ENCODE measurements at regions not wholly inside any gene's neighbourhood (a gene's known extent, or its start where the extent isn't known, plus 50 kb on each side); places are given as distances from the start of the nearest gene placed in this dataset.
A peak's percentile ranks its signal among the peaks of the same experiment; 100 is the strongest.

DNA sequence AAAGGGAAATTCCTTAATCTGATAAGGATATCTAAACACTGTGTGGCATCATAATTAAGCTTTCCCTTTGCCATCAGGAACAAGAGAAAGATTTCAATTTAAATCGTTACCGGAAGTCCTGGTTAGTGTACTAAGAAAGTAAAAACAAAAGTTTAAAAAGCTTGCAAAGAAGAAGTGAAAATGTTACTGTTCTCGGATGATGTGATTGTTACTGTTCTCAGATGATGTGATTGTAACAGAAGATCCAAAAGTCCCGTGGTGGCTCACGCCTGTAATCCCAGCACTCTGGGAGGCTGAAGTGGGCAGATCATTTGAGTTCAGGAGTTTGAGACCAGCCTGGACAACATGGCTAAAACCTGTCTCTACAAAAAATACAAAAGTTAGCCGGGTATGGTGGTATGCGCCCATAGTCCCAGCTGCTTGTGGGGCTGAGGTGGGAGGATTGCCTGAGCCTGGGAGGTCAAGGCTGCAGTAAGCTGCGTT is 62.5 kb downstream of the RGS12 start:
- ATAC-seq (replicated peaks in 1 of 2) (peak in 1 of 2 donors; percentile 47), DNase-seq (no peak)
- Mint-ChIP-seq H3K36me3 (ENCODE audit: insufficient read depth in 2 of 2) (peaks cover 2 to 5% of the 10 kb centered on the region in 2 donors), H3K4me1 (ENCODE audit: low read depth) (peaks cover 24% of the 10 kb centered on the region), H3K27me3 (ENCODE audit: low read depth) (no peaks in the 10 kb centered on the region), H3K4me3 (peak overlapping the region in 1 of 2 donors; percentile 61), H3K27ac (peak overlapping the region; percentile 57), H3K9me3 (peaks cover 2% of the 10 kb centered on the region in 2 donors)

DNA sequence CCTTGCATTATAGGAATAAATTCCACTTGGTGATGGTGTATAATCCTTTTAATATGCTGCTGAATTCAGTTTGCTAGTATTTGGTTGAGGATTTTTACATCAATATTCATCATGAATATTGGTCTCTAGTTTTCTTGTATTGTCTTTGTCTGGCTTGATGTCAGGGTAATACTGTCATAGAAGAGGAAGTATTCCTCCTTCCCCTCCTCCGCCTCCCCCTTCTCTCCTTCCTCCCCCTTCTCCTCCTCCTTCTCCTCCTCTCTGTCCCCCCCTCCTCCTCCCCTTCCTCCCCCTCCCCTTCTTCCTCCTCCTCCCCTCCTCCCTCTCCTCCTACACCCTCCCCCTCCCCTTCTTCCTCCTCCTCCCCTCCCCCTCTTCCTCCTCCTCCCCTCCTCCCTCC is 65.8 kb downstream of the RGS12 start:
- H3K27ac Mint-ChIP-seq: no peak overlapping the region
- no peaks in the 10 kb centered on the region for H3K9me3 Mint-ChIP-seq
- H3K36me3 Mint-ChIP-seq (ENCODE audit: insufficient read depth in 2 of 2): peaks cover 0 to 2% of the 10 kb centered on the region in 2 donors
- H3K27me3 Mint-ChIP-seq (ENCODE audit: low read depth): no peaks in the 10 kb centered on the region
- ATAC-seq (replicated peaks in 1 of 2) (no peak), DNase-seq (no peak)
- no peak overlapping the region for H3K4me3 Mint-ChIP-seq
- peaks cover 39% of the 10 kb centered on the region for H3K4me1 Mint-ChIP-seq (ENCODE audit: low read depth)

DNA sequence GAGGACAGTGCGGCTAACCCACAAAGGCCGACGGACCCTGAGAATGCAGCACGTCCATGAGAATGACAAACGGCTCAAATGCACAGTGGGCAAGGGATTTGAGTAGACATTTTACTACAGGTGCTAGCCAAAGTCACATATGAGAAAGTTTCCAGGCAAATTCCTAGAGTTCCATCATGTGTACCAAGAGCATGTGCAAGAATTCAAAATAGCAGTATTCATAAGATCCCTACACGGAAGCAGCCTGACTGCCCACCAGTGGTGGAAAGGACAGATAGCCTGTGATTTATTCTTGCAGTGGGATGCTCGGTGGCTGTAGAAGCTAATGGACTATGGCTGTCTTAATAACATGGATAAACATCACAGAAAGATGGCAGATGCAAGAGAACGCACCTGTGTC is 68.0 kb downstream of the RGS12 start:
- ATAC-seq (replicated peaks in 1 of 2): no peak
- peaks cover 25% of the 10 kb centered on the region for H3K4me1 Mint-ChIP-seq (ENCODE audit: low read depth)
- no peaks in the 10 kb centered on the region for H3K9me3 Mint-ChIP-seq
- H3K27me3 Mint-ChIP-seq (ENCODE audit: low read depth): no peaks in the 10 kb centered on the region
- H3K27ac Mint-ChIP-seq: no peak overlapping the region
- DNase-seq: no peak
- no peak overlapping the region for H3K4me3 Mint-ChIP-seq
- peaks cover 0 to 2% of the 10 kb centered on the region in 2 donors for H3K36me3 Mint-ChIP-seq (ENCODE audit: insufficient read depth in 2 of 2)

DNA sequence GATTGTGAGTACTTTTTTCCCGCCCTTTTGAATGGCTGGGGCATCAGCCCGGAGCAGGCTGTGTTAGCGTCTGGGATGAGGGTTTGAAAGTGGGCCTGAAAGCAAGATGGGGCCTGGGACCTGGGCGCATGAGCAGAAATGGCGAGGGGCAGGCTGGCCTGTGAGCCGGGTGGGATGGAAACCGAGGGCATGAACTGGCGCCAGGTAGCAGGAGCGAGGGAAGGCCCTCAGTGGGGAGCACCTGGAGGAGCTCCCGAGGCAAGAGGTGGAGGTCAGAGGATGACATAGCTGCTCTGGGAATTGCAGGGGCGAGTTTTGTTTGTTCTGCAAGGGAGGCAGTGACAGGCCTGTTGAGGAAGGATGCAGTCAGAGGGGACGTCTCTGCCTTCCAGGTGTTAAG is 68.6 kb downstream of the RGS12 start:
- H3K4me1 Mint-ChIP-seq (ENCODE audit: low read depth): peaks cover 25% of the 10 kb centered on the region
- no peak for ATAC-seq (replicated peaks in 1 of 2)
- no peaks in the 10 kb centered on the region for H3K9me3 Mint-ChIP-seq
- H3K27me3 Mint-ChIP-seq (ENCODE audit: low read depth): no peaks in the 10 kb centered on the region
- H3K27ac Mint-ChIP-seq: no peak overlapping the region
- no peak for DNase-seq
- peaks cover 0 to 2% of the 10 kb centered on the region in 2 donors for H3K36me3 Mint-ChIP-seq (ENCODE audit: insufficient read depth in 2 of 2)
- H3K4me3 Mint-ChIP-seq: no peak overlapping the region

DNA sequence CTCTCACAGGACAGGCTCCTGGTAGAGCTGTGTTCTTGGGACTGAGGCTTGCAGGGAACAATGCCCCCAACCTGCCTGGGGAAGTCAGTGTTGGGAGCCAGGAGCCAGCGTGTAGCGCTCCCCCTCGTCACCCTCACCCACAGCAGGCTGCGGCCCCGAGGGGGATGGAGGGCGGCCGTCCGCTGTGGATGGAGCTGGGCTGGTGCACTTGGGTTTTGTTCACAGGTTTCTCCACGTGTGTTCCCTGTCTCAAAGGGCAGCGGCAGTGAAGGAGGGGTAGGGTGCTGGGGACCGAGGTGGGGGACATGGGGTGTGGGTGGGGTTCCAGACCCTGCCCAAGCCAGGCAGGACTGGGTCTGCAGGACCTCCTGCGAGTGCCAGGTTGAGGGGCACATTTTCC is 69.1 kb downstream of the RGS12 start:
- H3K9me3 Mint-ChIP-seq: no peaks in the 10 kb centered on the region
- DNase-seq: no peak
- H3K4me1 Mint-ChIP-seq (ENCODE audit: low read depth): peaks cover 25% of the 10 kb centered on the region
- H3K36me3 Mint-ChIP-seq (ENCODE audit: insufficient read depth in 2 of 2): peaks cover 0 to 2% of the 10 kb centered on the region in 2 donors
- H3K27me3 Mint-ChIP-seq (ENCODE audit: low read depth): no peaks in the 10 kb centered on the region
- no peak overlapping the region for H3K4me3 Mint-ChIP-seq
- H3K27ac Mint-ChIP-seq: no peak overlapping the region
- ATAC-seq (replicated peaks in 1 of 2): no peak

DNA sequence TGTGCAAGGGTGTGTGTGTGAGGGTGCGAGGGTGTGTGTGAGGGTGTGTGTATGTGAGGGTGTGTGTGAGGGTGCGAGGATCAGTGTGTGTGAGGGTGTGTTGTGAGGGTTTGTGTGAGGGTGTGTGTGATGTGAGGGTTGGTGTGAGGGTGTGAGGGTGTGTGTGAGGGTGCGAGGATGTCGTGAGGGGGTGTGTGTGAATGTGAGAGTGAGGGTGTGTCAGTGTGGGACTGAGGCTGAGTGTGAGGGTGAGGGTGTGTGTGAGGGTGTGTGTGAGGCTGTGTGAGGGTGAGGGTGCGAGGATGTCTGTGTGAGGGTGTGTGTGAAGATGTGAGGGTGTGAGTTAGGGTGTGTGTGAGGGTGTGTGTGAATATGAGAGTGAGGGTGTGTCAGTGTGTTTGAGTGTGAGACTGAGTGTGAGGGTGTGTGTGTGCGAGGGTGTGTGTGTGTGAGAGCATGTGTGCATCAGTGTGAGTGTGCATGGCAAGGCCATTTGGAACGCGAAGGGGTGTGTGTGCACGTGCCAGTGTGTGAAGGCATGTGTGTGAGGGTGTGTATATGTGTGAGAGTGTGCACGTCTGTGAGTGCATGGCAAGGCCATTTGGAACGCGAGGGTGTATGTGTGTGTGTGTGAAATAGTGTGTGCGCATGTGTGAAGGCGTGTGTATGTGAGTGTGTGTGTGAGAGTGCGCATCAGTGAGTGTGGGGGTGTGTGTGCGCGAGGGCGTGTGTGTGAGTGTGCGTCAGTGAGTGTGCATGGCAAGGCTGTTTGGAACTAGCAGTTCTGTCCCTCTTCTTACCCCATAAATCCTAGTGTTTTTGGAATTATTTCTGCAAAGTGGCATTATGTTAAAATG is 69.8 kb downstream of the RGS12 start:
- H3K4me1 Mint-ChIP-seq (ENCODE audit: low read depth): peaks cover 25% of the 10 kb centered on the region
- peaks cover 0 to 2% of the 10 kb centered on the region in 2 donors for H3K36me3 Mint-ChIP-seq (ENCODE audit: insufficient read depth in 2 of 2)
- H3K27me3 Mint-ChIP-seq (ENCODE audit: low read depth): no peaks in the 10 kb centered on the region
- no peaks in the 10 kb centered on the region for H3K9me3 Mint-ChIP-seq
- no peak overlapping the region for H3K4me3 Mint-ChIP-seq
- ATAC-seq (replicated peaks in 1 of 2): no peak
- no peak overlapping the region for H3K27ac Mint-ChIP-seq
- DNase-seq: no peak

DNA sequence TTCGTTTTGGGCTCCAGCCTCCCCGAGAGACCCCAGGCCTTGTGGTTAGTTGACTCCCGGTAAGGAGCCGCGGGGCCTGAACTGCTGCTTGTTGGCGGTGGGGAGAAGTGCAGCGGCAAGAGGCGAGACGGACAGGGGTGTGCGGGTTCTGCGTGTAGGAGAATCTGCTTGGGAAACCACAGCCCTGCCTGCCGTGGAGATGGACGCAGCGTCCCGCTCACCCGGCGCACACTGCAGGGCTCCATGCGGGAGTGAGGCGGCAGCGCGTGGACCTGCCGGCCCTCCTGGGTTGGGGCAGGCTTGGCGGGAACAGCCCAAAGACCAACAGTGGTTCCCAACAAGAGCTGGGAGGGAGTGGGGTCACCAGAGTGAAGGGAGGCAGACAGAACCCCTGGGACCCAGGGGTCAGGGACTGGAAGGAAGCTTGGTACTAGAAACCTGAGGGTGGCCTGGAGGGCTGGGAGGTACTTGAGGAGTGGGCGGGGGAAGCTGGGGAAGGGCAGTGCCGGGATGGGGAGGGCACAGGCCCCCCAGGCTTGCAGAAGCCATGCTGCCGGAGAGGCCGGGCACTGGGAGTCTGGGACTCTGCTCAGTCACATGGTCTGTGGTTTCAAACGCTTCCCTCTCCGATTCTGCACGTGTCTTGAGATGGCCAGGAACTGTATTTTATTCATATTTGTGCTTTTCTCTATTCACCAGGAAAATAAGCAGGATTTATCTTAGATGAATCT is 70.8 kb downstream of the RGS12 start:
- peaks cover 31% of the 10 kb centered on the region for H3K4me1 Mint-ChIP-seq (ENCODE audit: low read depth)
- H3K27ac Mint-ChIP-seq: no peak overlapping the region
- ATAC-seq (replicated peaks in 1 of 2) (no peak), DNase-seq (no peak)
- H3K9me3 Mint-ChIP-seq: no peaks in the 10 kb centered on the region
- H3K27me3 Mint-ChIP-seq (ENCODE audit: low read depth): peaks cover 4% of the 10 kb centered on the region
- no peak overlapping the region for H3K4me3 Mint-ChIP-seq
- H3K36me3 Mint-ChIP-seq (ENCODE audit: insufficient read depth in 2 of 2): no peaks in the 10 kb centered on the region

DNA sequence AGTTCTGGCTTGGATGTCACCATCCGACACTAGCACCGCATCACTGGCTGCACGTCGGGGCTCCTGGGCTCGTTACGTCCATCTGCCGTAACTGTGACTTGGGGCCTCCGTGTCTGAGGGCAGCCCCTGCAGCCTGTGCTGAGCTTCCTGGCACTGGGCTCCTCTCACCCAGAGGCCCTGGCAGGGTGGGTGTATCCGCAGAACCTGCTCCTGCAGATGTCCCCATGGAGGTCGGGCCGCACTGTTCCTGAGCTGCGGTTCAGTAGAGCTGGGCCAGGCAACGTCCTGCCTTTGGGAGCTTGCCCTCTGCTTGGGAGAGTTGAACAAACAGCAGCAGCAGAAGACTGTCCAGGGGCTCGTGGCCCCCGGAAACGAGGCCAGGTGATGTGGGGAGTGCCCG is 71.4 kb downstream of the RGS12 start:
- ATAC-seq (replicated peaks in 1 of 2) (no peak), DNase-seq (no peak)
- Mint-ChIP-seq H3K27me3 (ENCODE audit: low read depth) (peaks cover 4% of the 10 kb centered on the region), H3K9me3 (no peaks in the 10 kb centered on the region), H3K36me3 (ENCODE audit: insufficient read depth in 2 of 2) (no peaks in the 10 kb centered on the region), H3K27ac (no peak overlapping the region), H3K4me3 (no peak overlapping the region), H3K4me1 (ENCODE audit: low read depth) (peaks cover 37% of the 10 kb centered on the region)

DNA sequence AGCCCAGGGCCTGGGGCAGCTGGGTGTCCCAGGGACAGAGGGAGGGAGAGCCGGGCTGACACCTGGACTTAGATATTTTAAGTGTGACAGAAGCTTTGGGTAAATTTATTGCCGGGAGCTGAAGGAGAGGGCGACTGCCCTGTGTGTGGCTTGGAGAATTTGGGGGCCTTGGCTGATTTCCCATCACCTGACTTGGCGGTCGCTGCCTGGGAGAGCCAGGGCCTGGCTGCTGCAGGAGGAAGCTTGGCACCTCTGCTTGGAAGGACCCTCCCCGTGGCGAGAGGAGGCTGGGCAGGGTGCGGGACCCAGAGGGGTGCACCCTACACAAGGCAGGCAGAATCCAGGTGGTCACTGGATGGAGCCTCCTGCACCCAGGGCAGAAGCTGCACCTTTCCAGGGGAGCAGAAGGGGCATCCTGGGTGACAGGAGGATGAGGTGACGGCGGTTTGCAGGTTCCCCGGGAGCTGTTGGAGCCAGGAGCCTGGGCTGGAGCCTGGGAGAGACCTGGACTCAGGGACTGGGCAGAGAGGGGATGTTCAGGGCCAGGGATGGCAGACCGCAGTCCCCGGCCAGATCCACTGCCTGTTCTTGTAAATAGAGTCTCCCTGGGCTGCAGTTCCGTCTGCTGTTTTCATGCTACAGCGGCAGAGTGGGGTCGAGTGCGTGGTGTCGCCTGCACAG is 72.0 kb downstream of the RGS12 start:
- H3K27me3 Mint-ChIP-seq (ENCODE audit: low read depth): peaks cover 10% of the 10 kb centered on the region
- no peak overlapping the region for H3K4me3 Mint-ChIP-seq
- no peaks in the 10 kb centered on the region for H3K9me3 Mint-ChIP-seq
- H3K4me1 Mint-ChIP-seq (ENCODE audit: low read depth): peaks cover 37% of the 10 kb centered on the region
- ATAC-seq (replicated peaks in 1 of 2) (no peak), DNase-seq (no peak)
- no peaks in the 10 kb centered on the region for H3K36me3 Mint-ChIP-seq (ENCODE audit: insufficient read depth in 2 of 2)
- H3K27ac Mint-ChIP-seq: no peak overlapping the region

DNA sequence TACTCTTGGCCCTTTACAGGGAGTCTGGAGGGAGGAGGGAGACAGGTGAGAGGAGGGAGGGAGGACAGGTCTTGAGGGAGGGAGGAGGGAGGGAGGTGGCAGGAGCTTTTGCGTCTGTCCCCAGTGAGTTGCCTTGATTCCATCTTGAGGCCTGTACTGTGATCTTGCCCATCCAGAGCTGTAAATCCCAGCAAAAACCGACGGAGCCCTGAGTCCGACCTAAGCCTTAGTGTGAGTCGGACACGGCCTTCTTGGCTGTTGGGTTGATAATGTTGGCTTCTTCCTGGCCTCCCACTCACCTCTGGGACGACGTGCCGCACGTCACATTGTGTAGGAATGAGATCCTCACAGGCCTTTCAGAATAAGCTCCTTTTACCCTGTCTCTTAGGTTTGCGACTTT is 72.5 kb downstream of the RGS12 start:
- DNase-seq: no peak
- ATAC-seq (replicated peaks in 1 of 2): no peak
- no peaks in the 10 kb centered on the region for H3K36me3 Mint-ChIP-seq (ENCODE audit: insufficient read depth in 2 of 2)
- H3K27me3 Mint-ChIP-seq (ENCODE audit: low read depth): peaks cover 16% of the 10 kb centered on the region
- no peak overlapping the region for H3K27ac Mint-ChIP-seq
- H3K4me3 Mint-ChIP-seq: no peak overlapping the region
- H3K9me3 Mint-ChIP-seq: no peaks in the 10 kb centered on the region
- peaks cover 37% of the 10 kb centered on the region for H3K4me1 Mint-ChIP-seq (ENCODE audit: low read depth)

DNA sequence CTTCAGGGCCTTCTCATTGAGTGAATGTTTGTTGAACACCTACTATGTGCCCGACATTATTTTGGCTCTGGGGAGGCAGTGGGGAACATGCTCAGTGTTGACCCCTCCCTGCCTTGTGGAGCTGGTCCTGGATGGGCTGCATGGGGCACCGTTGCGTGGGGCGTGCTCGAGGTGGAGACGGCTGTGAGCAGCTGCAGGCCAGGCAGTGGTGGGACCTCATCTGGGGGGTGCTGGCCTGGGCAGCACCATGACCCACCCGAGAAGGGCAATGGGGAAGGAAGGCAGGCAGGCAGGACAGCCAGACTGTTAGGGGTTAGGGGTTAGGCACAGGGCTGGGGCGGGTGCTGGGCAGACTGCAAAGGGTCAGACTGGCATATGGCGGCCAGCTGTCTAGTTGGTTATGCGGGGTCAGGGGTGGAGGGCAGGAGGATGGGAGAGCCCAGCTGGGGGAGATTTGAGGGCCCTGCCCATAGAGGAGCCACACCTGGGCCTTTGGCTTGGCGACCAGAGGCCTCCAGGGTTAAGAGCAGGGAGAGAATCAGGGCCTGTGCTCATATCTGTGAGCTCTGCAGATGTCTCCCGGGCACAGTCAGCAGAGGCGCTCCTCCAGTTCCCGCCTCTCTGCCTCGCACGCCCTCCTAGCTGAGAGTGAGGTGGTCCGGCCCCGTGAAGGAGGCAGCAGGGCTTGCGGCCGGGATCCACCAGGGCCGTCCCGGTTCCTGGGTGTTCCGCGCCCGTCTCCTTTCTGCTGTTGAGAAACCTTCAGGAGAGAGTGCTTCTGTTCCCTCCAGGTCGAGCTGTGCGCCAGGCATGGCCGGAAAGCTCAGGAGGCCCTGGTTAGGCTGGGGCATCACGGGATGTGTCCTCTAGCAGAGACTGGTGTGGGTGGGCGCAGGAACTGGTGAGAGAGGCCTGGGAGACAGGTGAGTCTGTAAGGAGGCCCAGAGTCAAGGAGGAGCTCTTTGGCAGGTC is 73.3 kb downstream of the RGS12 start:
- Mint-ChIP-seq H3K27me3 (ENCODE audit: low read depth) (peaks cover 24% of the 10 kb centered on the region), H3K4me3 (no peak overlapping the region), H3K36me3 (ENCODE audit: insufficient read depth in 2 of 2) (no peaks in the 10 kb centered on the region), H3K27ac (no peak overlapping the region), H3K9me3 (no peaks in the 10 kb centered on the region), H3K4me1 (ENCODE audit: low read depth) (peaks cover 41% of the 10 kb centered on the region)
- no peak for ATAC-seq (replicated peaks in 1 of 2)
- DNase-seq: no peak
